NCI-H69 (cell line): ENCODE measurements at regions not wholly inside any gene's neighbourhood (a gene's known extent, or its start where the extent isn't known, plus 50 kb on each side); places are given as distances from the start of the nearest gene placed in this dataset.

ENCODE experiments used
- DNase-seq: peaks from one replicate; lab custom pipeline; 2025; lab: John Stamatoyannopoulos, UW

- no peak for DNase-seq
Measured at GRCh38 chr6:54991761-54992330, 145.3 kb downstream of the FAM83B start.

- DNase-seq, result peak; percentile 64
Measured at GRCh38 chr6:54992789-54993188, 146.2 kb downstream of the FAM83B start.

DNA sequence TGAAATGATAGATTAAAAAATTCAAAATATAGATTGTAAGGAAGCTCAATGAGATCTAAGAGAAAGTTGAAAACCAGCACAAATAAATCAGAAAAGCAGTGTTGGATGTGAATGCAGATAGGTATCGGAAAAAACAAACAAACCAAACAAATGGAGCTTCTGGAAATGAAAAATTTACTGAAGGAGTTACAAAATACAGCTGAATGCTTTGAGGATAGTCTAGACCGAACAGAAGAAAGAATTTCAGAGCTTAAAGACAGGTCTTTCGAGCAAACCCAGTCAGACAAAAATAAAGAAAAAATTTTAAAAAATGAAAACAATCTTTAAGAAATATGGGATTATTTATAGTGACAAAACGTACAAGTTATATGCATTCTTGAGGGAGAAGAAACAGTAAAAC lies 146.7 kb downstream of the FAM83B start:
- no peak for DNase-seq

- no peak for DNase-seq
Measured at GRCh38 chr6:54993948-54994347, 147.4 kb downstream of the FAM83B start.

- DNase-seq, result no peak
Measured at GRCh38 chr6:54998576-54998975, 152.0 kb downstream of the FAM83B start.

GRCh38 chr6:55003719-55004430 lies 157.3 kb downstream of the FAM83B start:
- no peak for DNase-seq

DNA sequence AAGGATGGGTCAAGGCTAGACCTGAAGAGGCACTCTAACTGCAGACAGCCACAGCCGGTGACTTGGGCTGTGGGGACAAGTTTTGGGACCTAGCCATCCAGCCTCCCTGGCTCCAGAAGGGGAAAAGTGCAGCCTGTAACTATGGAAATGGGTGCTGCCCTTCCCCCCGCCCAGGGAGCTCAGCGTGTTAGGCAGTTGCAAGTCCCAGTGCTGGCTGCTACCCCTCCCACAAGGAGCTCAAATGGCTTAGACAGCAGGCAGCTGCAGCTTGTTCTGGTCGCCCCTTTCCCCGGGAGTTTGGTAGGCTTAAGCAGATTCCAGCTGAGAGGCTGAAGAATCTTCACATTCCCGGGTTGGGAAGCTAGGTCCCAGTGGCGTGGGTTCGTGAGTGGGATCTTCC lies 162.6 kb downstream of the FAM83B start:
- DNase-seq, result no peak

- peak; percentile 11 for DNase-seq
Measured at GRCh38 chr6:55011034-55011433, 163.3 kb upstream of the HCRTR2 start.

- no peak for DNase-seq
Measured at GRCh38 chr6:55012454-55012853, 161.9 kb upstream of the HCRTR2 start.

DNA sequence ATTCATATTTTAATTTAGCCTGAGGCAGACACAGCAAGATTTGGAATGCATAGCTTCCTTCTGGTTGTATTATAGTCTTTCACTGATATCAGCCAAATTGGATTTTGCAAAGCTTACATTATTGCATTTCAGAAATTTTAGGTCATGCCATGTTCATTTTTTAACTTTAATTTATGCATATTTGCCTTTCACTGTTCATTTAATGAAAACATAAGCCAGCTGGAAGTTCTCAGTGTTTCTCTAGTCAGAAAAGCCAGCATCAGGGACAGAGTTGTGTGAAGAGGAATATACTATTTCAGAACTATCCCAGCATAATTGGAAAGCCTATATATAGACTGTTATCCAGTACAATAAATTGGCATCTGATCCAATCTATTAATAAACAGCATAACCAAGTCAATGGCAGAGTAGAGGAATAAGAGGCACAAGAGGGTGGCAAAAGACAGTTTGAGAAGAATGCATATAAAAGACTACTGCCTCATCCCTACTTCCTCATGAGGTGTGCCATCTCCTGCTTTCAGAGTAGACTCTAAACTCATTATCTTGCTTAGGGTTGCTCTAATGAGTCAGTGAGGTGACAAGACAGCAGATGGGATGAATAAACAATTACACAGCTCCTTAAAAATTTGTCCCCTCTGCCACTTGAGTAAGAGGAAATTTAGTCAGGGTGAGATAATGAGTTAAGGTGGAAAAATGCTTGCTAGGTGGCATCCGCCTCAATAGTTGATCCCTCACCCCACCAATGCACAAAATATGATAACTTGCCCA lies 159.8 kb upstream of the HCRTR2 start:
- DNase-seq, result peak; percentile 12

DNA sequence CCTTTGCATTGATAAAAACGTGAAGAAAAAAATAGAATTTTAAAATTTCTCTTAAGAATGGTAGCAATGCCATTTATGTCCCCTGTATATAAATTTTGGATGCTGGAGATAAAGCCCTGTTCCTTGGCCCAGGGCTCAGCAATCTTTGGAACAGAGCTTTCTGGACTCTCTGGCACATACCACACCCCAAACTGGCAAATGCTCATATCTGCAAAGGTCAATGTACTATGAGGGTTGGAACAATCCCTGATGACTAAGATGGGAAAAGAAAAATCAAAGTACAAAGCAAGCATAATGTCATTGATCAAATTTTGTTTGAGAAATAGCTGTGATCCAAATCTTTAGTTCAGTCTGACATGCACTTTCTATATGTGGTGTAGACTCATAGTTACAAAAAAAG lies 158.1 kb upstream of the HCRTR2 start:
- DNase-seq, result no peak

DNA sequence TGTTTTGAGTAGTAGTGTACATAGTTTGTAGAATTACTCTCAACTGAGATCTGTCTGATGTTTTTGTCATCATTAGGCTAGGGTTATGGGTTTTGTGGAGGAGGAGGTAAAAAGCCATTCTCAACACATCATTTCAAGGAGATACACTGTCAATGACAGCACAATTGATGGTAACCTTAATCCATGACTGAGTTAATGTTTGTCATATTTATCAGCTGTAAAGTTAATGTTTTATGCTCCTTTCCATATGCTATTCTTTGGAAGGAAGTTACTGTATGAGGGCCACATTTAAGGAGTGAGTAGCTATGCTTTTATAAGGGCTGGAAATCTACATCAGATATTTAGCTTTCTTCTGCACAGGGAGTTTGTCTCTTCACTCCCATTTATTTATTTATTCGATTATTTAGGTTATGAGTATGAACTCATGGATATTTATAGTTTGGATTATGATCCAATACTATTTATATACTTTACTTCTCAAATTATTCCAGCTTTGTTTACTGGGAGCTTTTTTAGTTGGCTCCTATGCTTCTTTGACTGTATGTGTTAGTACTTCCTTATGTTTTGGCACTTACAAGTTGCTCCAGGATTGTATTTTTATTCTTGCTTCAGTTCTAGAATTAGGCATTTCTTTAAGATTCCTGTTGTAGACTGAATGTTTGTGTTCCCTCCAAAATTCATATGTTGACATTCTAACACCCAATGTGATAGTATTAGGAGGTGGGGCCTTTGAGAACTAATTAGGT lies 156.6 kb upstream of the HCRTR2 start:
- no peak for DNase-seq

- DNase-seq, result no peak
Measured at GRCh38 chr6:55019591-55019990, 154.7 kb upstream of the HCRTR2 start.

DNA sequence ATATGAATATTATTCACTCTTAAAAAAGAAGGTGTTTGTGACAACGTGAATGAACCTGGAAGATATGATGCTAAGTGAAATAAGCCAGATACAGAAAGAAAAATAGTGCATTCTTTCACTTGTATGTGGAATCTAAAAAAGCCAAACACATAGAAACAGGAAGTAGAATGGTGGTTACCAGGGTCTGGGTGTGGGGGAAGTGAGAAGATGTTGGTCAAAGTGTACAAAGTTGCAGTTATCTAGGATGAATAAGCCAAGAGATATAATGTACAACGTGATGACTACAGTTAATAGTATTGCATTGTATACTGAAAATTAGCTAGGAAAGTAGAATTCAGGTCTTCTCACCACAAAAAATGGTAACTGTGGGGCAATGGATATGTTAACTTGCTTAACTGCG lies 151.1 kb upstream of the HCRTR2 start:
- DNase-seq, result no peak

DNA sequence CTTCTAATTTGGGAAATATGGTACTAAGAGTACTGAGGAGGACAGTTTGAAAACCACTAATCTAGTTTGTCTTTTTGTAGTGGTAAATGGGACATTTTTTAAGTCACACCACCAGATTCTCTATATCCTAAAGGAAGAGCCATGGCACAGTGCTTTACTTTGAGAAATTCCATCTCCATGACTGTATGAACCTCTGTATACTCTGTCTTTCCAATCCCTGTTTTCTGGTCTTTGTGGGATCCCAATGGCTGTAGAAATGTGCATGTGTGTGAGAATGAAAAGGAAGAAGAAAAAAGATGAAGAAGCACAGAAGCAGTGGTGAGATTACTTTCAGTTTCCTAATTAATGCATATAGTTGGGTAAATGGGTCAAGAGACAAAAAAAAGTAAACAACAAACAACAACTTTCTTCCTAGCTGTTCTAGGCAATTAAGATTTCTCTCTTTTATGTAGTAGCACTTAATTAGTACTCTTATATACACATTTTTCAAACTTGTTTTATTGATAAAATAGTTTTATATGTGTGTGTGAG lies 141.2 kb upstream of the HCRTR2 start:
- DNase-seq, result no peak

DNA sequence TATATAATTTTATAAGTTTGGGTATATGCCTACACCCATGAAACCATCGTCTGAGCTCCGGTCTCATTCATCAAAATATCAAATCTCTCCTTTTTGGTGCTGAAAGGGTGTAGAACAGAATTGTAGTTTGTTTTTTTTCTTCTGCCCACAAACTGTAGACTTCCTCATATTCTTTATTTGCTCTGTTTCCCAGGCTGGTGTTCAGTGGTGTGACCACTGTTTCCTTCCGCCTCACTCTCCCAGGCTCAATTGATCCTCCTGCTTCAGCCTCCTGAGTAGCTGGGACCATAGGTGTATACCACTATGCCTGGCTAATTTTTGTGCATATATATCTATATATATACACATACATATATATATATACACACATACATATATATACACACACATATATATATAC lies 139.6 kb upstream of the HCRTR2 start:
- no peak for DNase-seq

GRCh38 chr6:55040102-55040848 lies 134.0 kb upstream of the HCRTR2 start:
- DNase-seq, result no peak

GRCh38 chr6:55046869-55047422 lies 127.4 kb upstream of the HCRTR2 start:
- DNase-seq, result peak; percentile 44

- DNase-seq, result peak; percentile 60
Measured at GRCh38 chr6:55047451-55048044, 126.8 kb upstream of the HCRTR2 start.

DNA sequence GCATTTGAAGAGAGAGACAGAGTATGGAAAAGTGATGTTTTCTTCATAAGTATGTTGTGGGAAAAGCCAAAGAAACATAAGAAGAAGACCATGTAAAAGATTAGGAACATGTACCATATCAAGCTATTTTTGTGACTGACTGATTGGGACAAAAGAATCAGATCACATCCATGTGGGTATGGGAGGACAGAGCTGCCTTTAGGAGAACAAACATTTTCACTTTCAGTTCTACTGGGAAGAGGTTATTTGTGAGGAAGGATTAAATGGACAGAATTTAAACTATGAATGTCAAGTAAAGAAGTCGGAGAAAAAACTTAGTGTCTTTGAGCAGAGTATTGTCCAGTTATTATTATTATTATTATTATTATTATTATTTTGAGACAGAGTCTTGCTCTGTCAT lies 124.4 kb upstream of the HCRTR2 start:
- DNase-seq, result no peak

GRCh38 chr6:55052846-55053245 lies 121.5 kb upstream of the HCRTR2 start:
- DNase-seq, result no peak
